IMR-90 (cell line): ENCODE measurements at regions not wholly inside any gene's neighbourhood (a gene's known extent, or its start where the extent isn't known, plus 50 kb on each side); places are given as distances from the start of the nearest gene placed in this dataset.
A peak's percentile ranks its signal among the peaks of the same experiment; 100 is the strongest.

Source experiments
- ATAC-seq: fragments of 200-7000 bp; cut with Tn5 transposase; 2 replicates; pipeline ENCODE4 v1.9.1; 2020; ENCODE audit warnings: low read depth, mild to moderate bottlenecking, moderate library complexity
- BruUV-seq: library from RNA; stranded (reverse); fragments of 400-500 nt; replicated peaks from 2 replicates; lab custom pipeline; 2021; lab: Mats Ljungman, UMichigan
- CTCF ChIA-PET: fragments of 300-600 bp; formaldehyde crosslinking; extraction: SDS; loops from one replicate; lab custom pipeline; 2021; ENCODE audit warnings: antibody characterized with exemption; lab: Yijun Ruan, JAX
- POLR2A ChIA-PET: fragments of 300-600 bp; sonication (Branson Sonifier 250); formaldehyde crosslinking; loops from one replicate; lab custom pipeline; 2022; ENCODE audit warnings: antibody characterized with exemption; ENCODE audit not compliant: unreplicated experiment; lab: Charles Lee
- DNase-seq: peaks from one replicate; pipeline ENCODE4 v3.0.0; 2013
- H2AFZ ChIP-seq: replicated peaks from 2 replicates; pipeline ENCODE3; 2013; ENCODE audit warnings: low read length, mild to moderate bottlenecking; ENCODE audit not compliant: poor library complexity
- H2AK5ac ChIP-seq: 2 replicates; pipeline ENCODE4 v1.6.1; 2013; ENCODE audit warnings: low read depth, low read length, inconsistent platforms
- H2AK9ac ChIP-seq: replicated peaks from 2 replicates; pipeline ENCODE3; 2013; ENCODE audit warnings: mild to moderate bottlenecking, low read depth, low read length, moderate library complexity; ENCODE audit not compliant: poor library complexity
- H2BK120ac ChIP-seq: 2 replicates; pipeline ENCODE4 v1.6.1; 2013; ENCODE audit warnings: low read depth, low read length, inconsistent platforms
- H2BK15ac ChIP-seq: 3 replicates; pipeline ENCODE4 v1.6.1; 2013; ENCODE audit warnings: low read depth, low read length, inconsistent platforms
- H2BK20ac ChIP-seq: 2 replicates; pipeline ENCODE4 v1.6.1; 2013; ENCODE audit warnings: low read depth, mild to moderate bottlenecking, inconsistent platforms, low read length, moderate library complexity
- H2BK5ac ChIP-seq: 2 replicates; pipeline ENCODE4 v1.6.1; 2013; ENCODE audit warnings: mild to moderate bottlenecking, low read depth, low read length, inconsistent platforms; ENCODE audit not compliant: poor library complexity, severe bottlenecking
- H3K14ac ChIP-seq: replicated peaks from 2 replicates; pipeline ENCODE4 v1.6.1; 2013; ENCODE audit warnings: low read depth, low read length, inconsistent platforms
- H3K18ac ChIP-seq: 2 replicates; pipeline ENCODE4 v1.6.1; 2013; ENCODE audit warnings: low read depth, low read length, control low read depth
- H3K23ac ChIP-seq: 2 replicates; pipeline ENCODE4 v1.6.1; 2013; ENCODE audit warnings: low read depth, low read length, inconsistent platforms
- H3K27ac ChIP-seq: 2 replicates; pipeline ENCODE4 v1.5.1; 2013; ENCODE audit warnings: mild to moderate bottlenecking, control low read depth, low read length; ENCODE audit not compliant: insufficient read depth
- H3K27me3 ChIP-seq: 2 replicates; pipeline ENCODE4 v1.6.1; 2013; ENCODE audit warnings: low read length; ENCODE audit not compliant: control insufficient read depth, insufficient read depth
- H3K36me3 ChIP-seq: 2 replicates; pipeline ENCODE4 v1.6.1; 2013; ENCODE audit warnings: low read length, mixed read lengths; ENCODE audit not compliant: control insufficient read depth, insufficient read depth
- H3K4ac ChIP-seq: 2 replicates; pipeline ENCODE4 v1.6.1; 2013; ENCODE audit warnings: low read depth, low read length, inconsistent platforms
- H3K4me1 ChIP-seq: 2 replicates; pipeline ENCODE4 v1.6.1; 2013; ENCODE audit warnings: low read length, mixed read lengths; ENCODE audit not compliant: control insufficient read depth, insufficient read depth
- H3K4me2 ChIP-seq: 2 replicates; pipeline ENCODE4 v1.6.1; 2013; ENCODE audit warnings: low read depth, mild to moderate bottlenecking, control low read depth, low read length, moderate library complexity
- H3K4me3 ChIP-seq: 2 replicates; pipeline ENCODE4 v1.5.1; 2013; ENCODE audit warnings: low read depth, mild to moderate bottlenecking, control low read depth, low read length, moderate library complexity; ENCODE audit not compliant: insufficient read depth
- H3K56ac ChIP-seq: 2 replicates; pipeline ENCODE4 v1.6.1; 2013; ENCODE audit warnings: low read length, inconsistent platforms; ENCODE audit not compliant: insufficient read depth; ENCODE audit errors: extremely low read depth
- H3K79me1 ChIP-seq, 2 experiments: 2 replicates each; pipeline ENCODE4 v1.6.1; 2013; ENCODE audit warnings: low read length in 2 of 2, inconsistent platforms in 1 of 2, low read depth in 1 of 2
- H3K9ac ChIP-seq: 2 replicates; pipeline ENCODE4 v1.6.1; 2013; ENCODE audit warnings: low read depth, low read length, control low read depth
- H3K9me1 ChIP-seq: 2 replicates; pipeline ENCODE4 v1.6.1; 2013; ENCODE audit warnings: low read length, inconsistent platforms; ENCODE audit not compliant: insufficient read depth
- H3K9me3 ChIP-seq: 2 replicates; pipeline ENCODE4 v1.6.1; 2013; ENCODE audit warnings: low read length; ENCODE audit not compliant: control insufficient read depth, insufficient read depth
- H4K20me1 ChIP-seq: 2 replicates; pipeline ENCODE4 v1.6.1; 2013; ENCODE audit warnings: low read length, inconsistent platforms; ENCODE audit not compliant: insufficient read depth
- H4K5ac ChIP-seq: 2 replicates; pipeline ENCODE4 v1.6.1; 2013; ENCODE audit warnings: mild to moderate bottlenecking, low read depth, low read length, control low read depth
- H4K8ac ChIP-seq, 2 experiments: 2 replicates each; pipeline ENCODE4 v1.6.1; 2013; ENCODE audit warnings: low read depth in 2 of 2, low read length in 2 of 2, control low read depth in 1 of 2, inconsistent platforms in 1 of 2
- H4K91ac ChIP-seq: 2 replicates; pipeline ENCODE4 v1.6.1; 2013; ENCODE audit warnings: low read depth, low read length, inconsistent platforms; ENCODE audit not compliant: insufficient read depth
- CEBPB ChIP-seq: IDR thresholded peaks from 2 replicates; pipeline ENCODE4 v1.6.1; 2012; ENCODE audit warnings: low read depth, low read length, improper control_type of control experiment
- CTCF ChIP-seq: conservative IDR thresholded peaks from 2 replicates; pipeline ENCODE4 v1.5.1; 2012; ENCODE audit warnings: mild to moderate bottlenecking, low read depth, low read length, improper control_type of control experiment
- FOS ChIP-seq: fragments of 150-350 bp; IDR thresholded peaks from 2 replicates; pipeline ENCODE4 v1.6.1; 2016; ENCODE audit warnings: low read depth, low read length
- RAD21 ChIP-seq: IDR thresholded peaks from 2 replicates; pipeline ENCODE4 v1.6.1; 2012; ENCODE audit warnings: low read length, improper control_type of control experiment
- WGBS, 2 experiments: methylation state at CpG; one replicate each; pipeline versions ENCODE4 v1.1.5 to v1.1.7; 2013; ENCODE audit warnings: missing lambda C conversion rate in 2 of 2; ENCODE audit not compliant: insufficient read length in 1 of 2; ENCODE audit errors: extremely low coverage in 2 of 2; 5-methylcytosine and 5-hydroxymethylcytosine counted together
- dilution Hi-C: fragments of 300-500 bp; cut with HindIII; formaldehyde crosslinking; loops from one replicate; pipeline ENCODE4 v1.14.3; 2018; ENCODE audit warnings: low sequenced_read_pairs; ENCODE audit not compliant: unreplicated experiment
- in situ Hi-C: fragments of 300-500 bp; cut with MboI; formaldehyde crosslinking; loops from 3 replicates; pipeline ENCODE4 v1.14.3; 2019; ENCODE audit warnings: low sequenced_read_pairs, inconsistent platforms, mixed read lengths
- intact Hi-C: fragments of 100-400 bp; cut with micrococcal nuclease; formaldehyde crosslinking; loops from 2 replicates; pipeline ENCODE4 v1.10.0; 2022

GRCh38 chrX:41022566-41022965 lies 62.7 kb upstream of the USP9X start:
- Histone ChIP-seq H3K14ac (no peak overlapping the region), H2AK5ac (no peak overlapping the region), H3K56ac (no peak overlapping the region), H3K27me3 (peaks cover 3% of the 10 kb centered on the region), H3K4me1 (no peaks in the 10 kb centered on the region), H3K4me2 (no peak overlapping the region), H3K23ac (no peak overlapping the region), H2BK15ac (no peak overlapping the region), H3K18ac (no peak overlapping the region), H3K27ac (no peak overlapping the region), H4K20me1 (no peaks in the 10 kb centered on the region), H4K8ac (no peak overlapping the region), H3K9me3 (peaks cover 2% of the 10 kb centered on the region), H2AFZ (no peak overlapping the region), H2BK120ac (no peak overlapping the region), H2BK5ac (no peak overlapping the region), H3K9me1 (no peaks in the 10 kb centered on the region), H3K36me3 (no peaks in the 10 kb centered on the region), H4K91ac (no peak overlapping the region), H3K9ac (no peak overlapping the region), H3K4me3 (no peak overlapping the region), H2BK20ac (no peak overlapping the region), H3K79me1 (no peaks in the 10 kb centered on the region), H3K4ac (no peak overlapping the region), H2AK9ac (no peak overlapping the region), H4K5ac (no peak overlapping the region)
- no CpG with 5 or more reads among the region's 1 CpG for WGBS, 2 experiments
- TF ChIP-seq RAD21 (no peak), FOS (peak; percentile 45; the same call in 1 of the 2 replicates), CTCF (no peak), CEBPB (peak; percentile 94)
- no TSS peak for BruUV-seq
- CTCF ChIA-PET = interaction anchor here (0.6 kb wide), 1 partner anchor 10 kb away, joined by 3 read pairs; no protein-coding TSS in a partner anchor
- DNase-seq = peak; percentile 38
- in situ Hi-C loops (no loop called here), dilution Hi-C loops (no loop called here), intact Hi-C loops (no loop called here)
- POLR2A ChIA-PET = no interaction called here
- ATAC-seq = no peak
